Esophagus muscularis mucosa (tissue), 4 donors: ENCODE measurements at regions not wholly inside any gene's neighbourhood (a gene's known extent, or its start where the extent isn't known, plus 50 kb on each side); places are given as distances from the start of the nearest gene placed in this dataset.

Source experiments
- DNase-seq: peaks from one replicate; pipeline ENCODE4 v3.0.0-alpha.2; 2017; ENCODE audit errors: extremely low spot score
- H3K27ac ChIP-seq, 4 donors: fragments of 200-600 bp; sonication (generic); replicated peaks in 1 of 4; 1 replicate in 3 of 4; 2 replicates in 1 of 4; pipeline ENCODE4 v1.5.1; 2016 to 2019; ENCODE audit warnings: mild to moderate bottlenecking in 1 of 4
- H3K27me3 ChIP-seq, 4 donors: fragments of 200-600 bp; sonication (generic); one replicate each; pipeline versions ENCODE4 v1.5.1 to v1.6.0; 2016 to 2019
- H3K36me3 ChIP-seq, 4 donors: fragments of 200-600 bp; sonication (generic); one replicate each; pipeline ENCODE4 v1.5.1; 2016 to 2019
- H3K4me1 ChIP-seq, 4 donors: fragments of 200-600 bp; sonication (generic); one replicate each; pipeline ENCODE4 v1.5.1; 2016 to 2019
- H3K4me3 ChIP-seq, 4 donors: fragments of 200-600 bp; sonication (generic); 1 replicate in 2 of 4; 2 replicates in 2 of 4; pipeline ENCODE4 v1.5.1; 2016 to 2019; ENCODE audit warnings: mild to moderate bottlenecking in 4 of 4, moderate library complexity in 1 of 4
- H3K9me3 ChIP-seq, 4 donors: fragments of 200-600 bp; sonication (generic); 1 replicate in 3 of 4; 2 replicates in 1 of 4; pipeline ENCODE4 v1.5.1; 2016 to 2019
- EP300 ChIP-seq: sonication (generic); formaldehyde crosslinking; IDR thresholded peaks from one replicate; pipeline ENCODE4 v1.6.1; 2017; ENCODE audit warnings: antibody characterized with exemption
- POLR2A ChIP-seq: fragments of 450-650 bp; IDR thresholded peaks from one replicate; pipeline ENCODE4 v1.6.1; 2017; ENCODE audit warnings: antibody characterized with exemption, moderate library complexity, mild to moderate bottlenecking, low read depth
- POLR2AphosphoS5 ChIP-seq, 2 donors: sonication (generic); formaldehyde crosslinking; IDR thresholded peaks; one replicate each; pipeline ENCODE4 v1.6.1; 2017; ENCODE audit warnings: antibody characterized with exemption in 2 of 2
- WGBS: methylation state at CpG from one replicate; pipeline ENCODE4 v1.1.5; 2018; 5-methylcytosine and 5-hydroxymethylcytosine counted together
- intact Hi-C: fragments of 100-400 bp; cut with DNase I; formaldehyde crosslinking; loops from one replicate; pipeline ENCODE4 v1.15.1; 2023
- TF ChIP-seq, protein P1 (sequence below), 3 experiments: fragments of 200-600 bp in 2 of 3; fragments of 450-650 bp in 1 of 3; sonication (generic) in 2 of 3; IDR thresholded peaks; one replicate each; pipeline ENCODE4 v1.5.1; 2017 to 2019; ENCODE audit warnings: antibody characterized with exemption in 3 of 3, mild to moderate bottlenecking in 2 of 3, moderate library complexity in 1 of 3

DNA sequence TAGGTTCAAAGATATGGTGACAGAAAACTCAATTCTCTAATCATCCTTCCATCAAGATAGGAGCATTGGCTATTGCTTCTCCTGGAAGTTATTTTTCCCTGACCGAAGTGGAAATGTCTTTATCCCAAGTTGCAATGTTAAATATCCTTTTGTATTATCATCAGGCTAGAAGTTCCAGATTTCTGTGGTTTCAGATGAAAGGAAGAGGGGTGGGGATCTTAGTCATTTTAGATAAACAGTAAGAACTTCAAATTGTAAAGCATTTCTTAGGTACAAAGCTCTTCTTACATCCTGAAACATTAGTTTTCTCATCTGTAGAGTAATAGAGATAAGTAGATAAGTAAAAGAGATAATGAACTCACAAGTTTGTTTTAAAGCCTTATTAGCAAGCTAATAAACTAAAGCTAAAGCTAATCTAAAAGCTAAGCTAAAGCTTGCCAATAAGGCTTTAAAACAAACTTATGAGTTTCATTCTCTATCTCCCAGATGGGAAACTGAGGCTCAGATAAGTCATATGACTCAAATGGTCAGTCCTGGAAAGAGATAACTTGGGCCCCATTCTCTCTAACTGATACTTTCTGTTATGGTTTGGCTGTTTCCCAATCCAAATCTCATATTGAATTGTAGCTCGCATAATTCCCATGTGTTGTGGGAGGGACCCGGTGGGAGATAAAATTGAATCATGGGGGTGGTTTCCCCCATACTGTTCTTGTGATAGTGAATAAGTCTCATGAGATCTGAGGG is 99.2 kb upstream of the KCNK2 start:
- 78% methylated on average over 3 of the region's 3 CpGs for WGBS
- H3K27ac ChIP-seq = no peak overlapping the region
- DNase-seq = no peak
- no peak overlapping the region for H3K4me3 ChIP-seq
- peaks cover 0 to 9% (median 3%) of the 10 kb centered on the region in 4 donors for H3K9me3 ChIP-seq
- intact Hi-C loops = no loop called here
- TF ChIP-seq, protein P1, sequence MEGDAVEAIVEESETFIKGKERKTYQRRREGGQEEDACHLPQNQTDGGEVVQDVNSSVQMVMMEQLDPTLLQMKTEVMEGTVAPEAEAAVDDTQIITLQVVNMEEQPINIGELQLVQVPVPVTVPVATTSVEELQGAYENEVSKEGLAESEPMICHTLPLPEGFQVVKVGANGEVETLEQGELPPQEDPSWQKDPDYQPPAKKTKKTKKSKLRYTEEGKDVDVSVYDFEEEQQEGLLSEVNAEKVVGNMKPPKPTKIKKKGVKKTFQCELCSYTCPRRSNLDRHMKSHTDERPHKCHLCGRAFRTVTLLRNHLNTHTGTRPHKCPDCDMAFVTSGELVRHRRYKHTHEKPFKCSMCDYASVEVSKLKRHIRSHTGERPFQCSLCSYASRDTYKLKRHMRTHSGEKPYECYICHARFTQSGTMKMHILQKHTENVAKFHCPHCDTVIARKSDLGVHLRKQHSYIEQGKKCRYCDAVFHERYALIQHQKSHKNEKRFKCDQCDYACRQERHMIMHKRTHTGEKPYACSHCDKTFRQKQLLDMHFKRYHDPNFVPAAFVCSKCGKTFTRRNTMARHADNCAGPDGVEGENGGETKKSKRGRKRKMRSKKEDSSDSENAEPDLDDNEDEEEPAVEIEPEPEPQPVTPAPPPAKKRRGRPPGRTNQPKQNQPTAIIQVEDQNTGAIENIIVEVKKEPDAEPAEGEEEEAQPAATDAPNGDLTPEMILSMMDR (IDR thresholded peaks at IDR 0.05) = no peak
- TF ChIP-seq EP300 (no peak), POLR2A (no peak), POLR2AphosphoS5 (IDR thresholded peaks at IDR 0.05) (no peak)
- no peaks in the 10 kb centered on the region for H3K27me3 ChIP-seq
- no peaks in the 10 kb centered on the region for H3K36me3 ChIP-seq
- no peaks in the 10 kb centered on the region for H3K4me1 ChIP-seq

DNA sequence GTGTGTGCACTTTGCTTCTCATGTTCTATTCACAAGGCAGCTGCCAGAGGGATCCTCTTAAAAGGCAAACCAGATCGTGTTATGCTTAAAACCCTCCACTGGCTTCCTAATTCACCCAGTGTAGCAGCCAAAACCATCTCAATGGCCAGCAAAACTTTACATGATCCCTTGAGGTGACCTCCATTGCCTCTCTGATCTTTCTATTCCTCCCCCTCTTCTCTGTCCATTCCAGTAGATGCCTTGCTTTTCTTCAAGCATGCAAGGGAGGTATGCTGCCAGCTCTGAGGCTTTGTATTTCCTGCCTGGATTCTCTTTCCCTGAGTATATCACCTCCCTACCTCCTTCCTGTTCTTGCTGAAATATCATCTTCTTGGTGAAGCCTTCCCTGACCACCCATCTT is 93.2 kb upstream of the KCNK2 start:
- 52% methylated on average over 1 of the region's 1 CpG for WGBS
- Histone ChIP-seq H3K9me3 (peaks cover 0 to 8% (median 3%) of the 10 kb centered on the region in 4 donors), H3K36me3 (no peaks in the 10 kb centered on the region), H3K27me3 (no peaks in the 10 kb centered on the region), H3K27ac (no peak overlapping the region), H3K4me3 (no peak overlapping the region), H3K4me1 (no peaks in the 10 kb centered on the region)
- DNase-seq = no peak
- intact Hi-C loops = no loop called here
- TF ChIP-seq EP300 (no peak), POLR2AphosphoS5 (IDR thresholded peaks at IDR 0.05) (no peak), POLR2A (no peak)
- TF ChIP-seq, protein P1 (IDR thresholded peaks at IDR 0.05) = no peak

DNA sequence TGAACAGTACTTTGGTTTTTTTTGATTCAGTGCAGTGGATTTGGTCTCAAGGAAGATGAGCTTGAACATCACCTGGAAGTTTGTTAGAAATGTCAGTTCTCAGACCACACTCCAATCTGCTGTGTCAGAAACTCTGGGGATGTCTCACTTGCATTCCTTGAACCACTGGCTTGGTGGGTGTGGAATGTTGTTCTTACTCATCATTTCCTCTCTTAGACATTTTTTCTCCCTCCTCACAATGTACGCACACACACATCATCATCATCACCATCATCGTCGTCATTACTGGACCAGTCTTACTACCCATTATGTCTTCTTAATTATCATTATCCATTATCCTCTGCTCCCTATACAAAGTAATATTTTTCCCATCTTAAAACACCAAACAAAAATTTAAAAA is 91.9 kb upstream of the KCNK2 start:
- Histone ChIP-seq H3K9me3 (no peaks in the 10 kb centered on the region), H3K4me1 (no peaks in the 10 kb centered on the region), H3K4me3 (no peak overlapping the region), H3K27me3 (no peaks in the 10 kb centered on the region), H3K36me3 (no peaks in the 10 kb centered on the region), H3K27ac (no peak overlapping the region)
- intact Hi-C loops = no loop called here
- WGBS = 87% methylated on average over 3 of the region's 3 CpGs
- TF ChIP-seq, protein P1 (IDR thresholded peaks at IDR 0.05) = no peak
- TF ChIP-seq EP300 (no peak), POLR2AphosphoS5 (IDR thresholded peaks at IDR 0.05) (no peak), POLR2A (no peak)
- DNase-seq = no peak

DNA sequence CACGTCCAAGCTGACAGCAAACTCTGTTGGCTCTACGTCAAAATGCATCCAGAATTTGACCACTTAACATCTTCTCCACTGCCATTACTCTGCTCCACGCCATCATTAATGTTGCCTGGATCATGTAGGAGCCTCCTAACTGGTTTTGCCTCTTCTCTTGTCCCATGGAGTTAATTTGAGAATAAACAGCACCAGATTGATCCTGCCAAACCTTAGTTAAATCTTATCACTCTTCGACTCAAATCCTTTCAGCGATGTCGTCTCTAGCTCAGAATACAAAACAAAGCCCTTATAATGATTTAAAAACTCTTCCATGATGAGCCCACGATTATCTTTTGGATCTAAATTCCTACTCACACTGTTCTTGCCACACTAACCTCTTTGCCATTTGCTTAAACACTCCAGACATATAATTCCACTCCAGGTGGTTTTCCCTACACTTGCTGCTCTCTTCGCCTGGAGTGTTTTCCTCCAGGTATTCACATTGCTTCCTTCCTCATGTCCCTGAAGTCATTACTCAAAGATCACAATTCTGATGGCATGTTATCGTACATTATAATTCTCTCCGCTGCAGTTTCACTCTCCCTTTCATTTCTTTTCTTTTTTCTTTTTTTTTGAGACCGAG is 90.7 kb upstream of the KCNK2 start:
- Histone ChIP-seq H3K27ac (no peak overlapping the region), H3K36me3 (no peaks in the 10 kb centered on the region), H3K27me3 (no peaks in the 10 kb centered on the region), H3K4me3 (no peak overlapping the region), H3K4me1 (no peaks in the 10 kb centered on the region), H3K9me3 (no peaks in the 10 kb centered on the region)
- TF ChIP-seq POLR2A (no peak), EP300 (no peak), POLR2AphosphoS5 (IDR thresholded peaks at IDR 0.05) (no peak)
- TF ChIP-seq, protein P1 (IDR thresholded peaks at IDR 0.05) = no peak
- 76% methylated on average over 11 of the region's 11 CpGs for WGBS
- no peak for DNase-seq
- intact Hi-C loops = no loop called here
